ENCODE measurements at regions not wholly inside any gene's neighbourhood (a gene's known extent, or its start where the extent isn't known, plus 50 kb on each side); places are given as distances from the start of the nearest gene placed in this dataset.
"Not testable (repeated sequence)": the region's sequence is repeated elsewhere in the genome, so short reads cannot be mapped to it uniquely, and the experiment has no call there.

- no peak for DNase-seq
Measured at GRCh38 chr6:170006071-170006899, 254.9 kb downstream of the ERMARD start.

- no peak for DNase-seq
Measured at GRCh38 chr6:170005665-170006064, 254.2 kb downstream of the ERMARD start.

GRCh38 chr6:170004585-170005210, 253.3 kb downstream of the ERMARD start:
- no peak for DNase-seq

GRCh38 chr6:170003451-170004160, 252.2 kb downstream of the ERMARD start:
- DNase-seq: no peak

DNA sequence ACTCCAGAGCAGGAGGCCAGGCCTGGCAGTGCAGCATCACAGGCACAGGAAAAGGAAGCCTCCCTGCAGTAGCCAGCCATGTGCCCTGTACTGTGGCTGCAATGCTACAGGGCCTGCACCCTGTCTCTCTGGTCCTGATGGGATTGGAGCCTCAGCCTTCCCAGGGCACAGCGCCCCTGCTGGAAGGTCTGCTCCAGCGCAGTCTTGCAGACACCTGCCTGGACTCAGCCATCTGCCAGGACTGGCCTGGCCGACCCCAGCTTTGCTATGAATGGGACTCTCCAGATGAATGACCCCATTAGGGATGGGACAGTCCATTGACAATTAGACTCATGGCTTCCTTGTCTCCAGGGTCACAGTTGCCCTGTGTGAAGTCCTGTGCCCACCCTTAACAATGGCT, 251.6 kb downstream of the ERMARD start:
- no peak for DNase-seq

DNA sequence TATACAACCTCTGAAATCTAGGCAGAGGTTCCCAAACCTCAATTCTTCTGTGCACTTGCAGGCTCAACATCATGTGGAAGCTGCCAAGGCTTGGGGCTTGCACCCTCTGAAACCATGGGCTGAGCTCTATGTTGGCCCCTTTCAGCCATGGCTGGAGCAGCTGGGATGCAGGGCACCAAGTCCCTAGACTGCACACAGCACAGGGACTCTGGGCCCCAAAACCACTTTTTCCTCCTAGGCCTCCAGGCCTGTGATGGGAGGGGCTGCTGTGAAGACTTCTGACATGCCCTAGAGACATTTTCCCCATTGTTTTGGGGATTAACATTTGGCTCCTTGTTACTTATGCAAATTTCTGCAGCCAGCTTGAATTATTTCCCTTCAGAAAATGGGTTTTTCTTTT, 250.4 kb downstream of the ERMARD start:
- DNase-seq: not testable (repeated sequence)

GRCh38 chr6:170000071-170000843, 248.8 kb downstream of the ERMARD start:
- DNase-seq: no peak

DNA sequence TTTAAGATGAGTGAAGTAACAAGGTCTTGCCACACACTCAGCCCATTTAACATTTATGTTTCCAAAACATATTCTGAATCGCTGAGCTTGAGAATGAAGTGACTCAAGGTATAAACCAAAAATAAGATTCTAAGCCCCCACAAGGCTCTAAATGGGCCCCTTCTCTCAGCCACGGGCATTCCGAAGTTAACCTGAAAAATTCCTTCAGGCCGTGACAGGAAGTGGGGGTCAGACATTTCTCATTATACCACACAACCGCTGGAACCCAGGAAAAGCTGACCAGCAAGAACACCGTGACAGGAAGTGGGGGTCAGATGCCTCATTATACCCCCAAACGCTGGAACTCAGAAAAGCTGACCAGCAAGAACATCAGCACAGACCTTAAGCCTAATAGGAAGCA, 247.9 kb downstream of the ERMARD start:
- no peak for DNase-seq

DNA sequence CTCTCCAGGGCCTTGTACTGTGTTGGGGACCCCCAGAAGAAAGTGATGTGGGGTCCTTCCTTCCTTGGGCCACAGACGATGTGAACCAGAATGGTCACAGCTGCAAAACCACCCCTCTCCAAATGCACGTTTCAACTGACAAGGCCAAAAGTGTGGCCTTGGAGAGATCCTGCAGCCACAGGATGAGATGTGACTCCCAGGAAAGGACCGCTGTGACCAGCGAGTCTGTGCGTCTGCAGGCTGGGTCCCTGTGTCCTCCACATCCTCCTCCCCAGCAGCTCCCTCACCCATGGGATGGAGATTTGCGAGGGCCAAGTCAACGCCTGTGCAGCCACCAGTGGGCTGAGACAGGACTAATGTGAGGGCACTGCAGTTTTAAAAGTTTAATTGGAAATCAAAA, 247.0 kb downstream of the ERMARD start:
- DNase-seq: no peak

DNA sequence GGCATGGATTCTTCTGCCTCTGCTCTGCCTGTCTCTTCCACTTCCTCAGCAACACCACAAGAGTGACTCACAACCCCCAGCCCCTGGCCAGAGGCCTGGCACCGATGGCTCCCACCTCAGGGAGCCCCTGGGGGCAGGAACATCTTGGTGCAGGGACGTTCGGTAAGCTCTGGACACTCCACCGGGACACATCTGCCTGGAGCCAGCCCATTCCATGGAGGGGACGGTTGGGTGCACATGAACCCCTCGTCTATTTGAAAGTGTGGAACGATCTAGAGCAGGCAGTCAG, 246.5 kb downstream of the ERMARD start:
- no peak for DNase-seq

DNA sequence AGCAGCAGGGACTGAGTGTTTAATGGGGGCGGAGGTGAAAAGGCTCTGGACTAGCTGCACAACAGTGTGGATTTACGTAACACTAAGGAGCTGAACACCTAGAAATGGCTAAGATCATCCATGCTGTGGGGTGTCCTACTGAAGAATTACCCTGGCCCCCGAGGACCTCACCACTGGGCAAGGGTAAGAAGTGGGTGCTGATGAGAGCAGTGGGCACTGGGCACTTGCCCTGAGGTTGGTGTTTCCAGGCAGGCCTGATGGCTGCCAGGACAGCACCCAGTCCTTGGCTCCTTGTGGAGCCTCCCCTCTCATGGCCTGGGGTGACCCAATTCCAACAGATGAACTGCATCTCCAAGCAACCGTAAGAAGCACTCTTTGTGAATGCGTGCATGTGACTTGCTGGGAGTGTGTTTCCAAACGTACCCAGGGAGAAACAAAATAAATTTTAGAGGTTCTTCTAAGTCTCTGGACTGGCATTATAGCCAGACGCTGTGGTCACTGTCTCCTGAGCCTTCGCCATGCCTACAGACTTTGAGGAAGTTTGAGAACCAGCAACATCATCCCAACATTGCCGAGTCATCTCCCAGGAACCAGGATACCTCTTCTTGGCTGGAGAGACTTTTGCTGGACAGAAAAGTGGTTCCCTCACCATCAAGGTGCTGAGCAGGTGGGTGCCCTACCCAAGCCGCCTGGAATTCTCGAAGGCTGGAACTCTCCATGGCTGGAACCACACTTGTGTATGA, 245.9 kb downstream of the ERMARD start:
- DNase-seq: no peak

DNA sequence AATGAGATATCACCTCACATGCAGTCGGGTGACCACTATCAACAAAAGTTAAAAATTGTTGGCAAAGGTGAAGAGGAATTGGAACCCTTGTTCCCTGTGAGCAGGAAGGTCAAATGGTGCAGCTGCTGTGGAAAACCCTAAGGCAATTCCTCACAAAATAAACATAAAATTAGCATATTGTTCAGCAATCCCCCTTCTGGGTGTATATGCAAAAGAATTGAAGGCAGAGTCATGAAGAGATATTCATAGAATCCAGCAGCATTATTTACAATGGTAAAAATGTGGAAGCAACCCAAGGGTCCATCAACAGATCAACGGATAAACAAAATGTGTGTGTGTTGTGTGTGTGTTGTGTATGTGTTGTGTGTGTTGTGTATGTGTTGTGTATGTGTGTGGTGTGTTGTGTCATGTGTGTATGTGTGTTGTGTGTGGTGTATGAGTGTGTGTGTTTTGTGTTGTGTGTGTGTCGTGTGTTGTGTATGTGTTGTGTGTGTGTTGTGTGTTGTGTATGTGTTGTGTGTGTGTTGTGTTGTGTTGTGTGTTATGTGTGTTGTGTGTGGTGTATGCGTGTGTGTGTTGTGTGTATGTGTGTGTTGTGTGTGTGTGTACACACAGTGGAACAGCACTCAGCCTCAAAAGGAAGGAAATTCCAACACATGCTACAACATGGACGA, 245.1 kb downstream of the ERMARD start:
- DNase-seq: no peak

GRCh38 chr6:169994739-169995138, 243.3 kb downstream of the ERMARD start:
- DNase-seq: no peak

- DNase-seq: no peak
Measured at GRCh38 chr6:169993861-169994481, 242.5 kb downstream of the ERMARD start.

DNA sequence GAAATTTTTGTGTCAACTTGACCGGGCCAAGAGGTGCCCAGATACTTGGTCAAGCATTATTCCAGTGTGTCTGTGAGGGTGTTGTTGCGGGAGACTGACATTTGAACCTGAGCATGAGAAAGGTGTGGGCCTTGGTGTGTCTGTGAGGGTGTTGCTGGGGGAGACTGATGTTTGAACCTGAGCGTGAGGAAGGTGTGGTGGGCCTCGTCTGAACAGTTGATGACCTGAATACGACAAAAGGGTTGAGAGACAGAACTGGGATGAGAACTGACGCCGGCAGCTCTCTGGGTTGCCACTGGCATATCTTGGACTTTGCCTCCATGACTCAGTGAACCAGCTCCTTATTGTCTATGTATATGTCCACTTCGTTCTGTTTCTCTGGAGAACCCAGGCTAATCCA, 240.5 kb downstream of the ERMARD start:
- DNase-seq: no peak

- DNase-seq: no peak
Measured at GRCh38 chr6:169991031-169991390, 239.6 kb downstream of the ERMARD start.

GRCh38 chr6:169990095-169991030, 238.9 kb downstream of the ERMARD start:
- DNase-seq: no peak

DNA sequence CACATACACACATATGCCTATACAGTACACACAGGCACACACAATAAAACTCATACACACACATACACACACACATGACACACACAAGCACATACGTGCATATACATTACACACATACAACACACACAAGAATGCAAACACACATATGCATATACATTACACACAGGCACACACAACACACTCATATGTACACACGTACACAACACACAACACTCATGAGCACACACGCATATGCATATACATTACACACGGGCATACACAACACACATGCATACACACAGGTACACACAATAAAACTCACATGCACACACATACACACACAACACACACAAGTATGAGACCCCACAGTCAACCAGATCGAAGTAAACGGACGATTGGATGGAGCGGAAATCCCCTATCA, 238.2 kb downstream of the ERMARD start:
- no peak for DNase-seq

- no peak for DNase-seq
Measured at GRCh38 chr6:169988769-169989550, 237.5 kb downstream of the ERMARD start.
